ENCODE measurements at regions not wholly inside any gene's neighbourhood (a gene's known extent, or its start where the extent isn't known, plus 50 kb on each side); places are given as distances from the start of the nearest gene placed in this dataset.

DNA sequence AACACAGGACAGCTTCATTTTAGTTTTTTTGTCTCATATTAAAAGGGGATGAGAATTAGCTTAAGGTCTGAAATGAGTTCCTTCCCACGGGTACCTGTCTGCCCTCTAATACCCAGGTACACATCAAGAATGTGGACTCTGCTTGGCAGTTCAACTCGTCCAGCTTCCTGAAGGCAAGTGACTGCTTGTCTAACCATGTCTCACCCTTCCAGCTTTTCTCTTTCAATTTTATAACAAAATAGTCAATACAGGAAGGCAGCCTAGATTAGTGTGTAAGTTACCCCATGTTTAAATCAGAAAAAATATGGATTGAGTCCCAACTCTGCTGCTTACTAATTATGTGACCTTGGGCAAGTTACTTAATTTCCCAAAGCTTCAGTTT is 50.5 kb upstream of the C5orf46 start:
- intact Hi-C loops (cut with micrococcal nuclease) (no loop called here), dilution Hi-C loops (cut with MboI; ENCODE audit: extremely low pct_ligation_motif_present, low sequenced_read_pairs) (no loop called here)
- no peak for DNase-seq (ENCODE audit: low read depth, low spot score)
- ChIA-PET CTCF (interaction anchor here (1.2 to 1.8 kb wide), 5 partner anchors 10 to 774 kb away, joined by 3 to 12 read pairs (median 6); no protein-coding TSS in a partner anchor), POLR2A (no interaction called here)
- Histone ChIP-seq H3K36me3 (ENCODE audit: control insufficient read depth in 2 of 2, extremely low read depth in 1 of 2, insufficient read depth in 2 of 2, low read length in 2 of 2) (no peaks in the 10 kb centered on the region), H4K20me1 (replicated peaks; ENCODE audit: control insufficient read depth, extremely low read depth, insufficient read depth, low read length) (no peaks in the 10 kb centered on the region), H3K4me2 (ENCODE audit: insufficient read depth, low read length) (no peak overlapping the region), H2AFZ (ENCODE audit: low read depth, low read length) (no peak overlapping the region), H3K9me1 (replicated peaks; ENCODE audit: control insufficient read depth, extremely low read depth, insufficient read depth, low read length) (no peaks in the 10 kb centered on the region), H3K27me3 (ENCODE audit: control insufficient read depth in 2 of 2, insufficient read depth in 2 of 2, low read length in 2 of 2) (no peaks in the 10 kb centered on the region), H3K9me3 (replicated peaks; ENCODE audit: control insufficient read depth, insufficient read depth, low read length) (no peaks in the 10 kb centered on the region), H3K27ac (ENCODE audit: insufficient read depth, low read depth, low read length) (no peak overlapping the region), H3K79me2 (ENCODE audit: control insufficient read depth, insufficient read depth, low read length) (no peaks in the 10 kb centered on the region), H3K9ac (replicated peaks; ENCODE audit: extremely low read depth, insufficient read depth, low read length) (no peak overlapping the region), H3K4me3 (replicated peaks in 1 of 3; ENCODE audit: insufficient read depth in 1 of 3, low read depth in 1 of 3, low read length in 3 of 3) (no peak overlapping the region), H3K4me1 (ENCODE audit: control insufficient read depth, extremely low read depth, insufficient read depth, low read length) (no peaks in the 10 kb centered on the region)
- TF ChIP-seq, protein P1, sequence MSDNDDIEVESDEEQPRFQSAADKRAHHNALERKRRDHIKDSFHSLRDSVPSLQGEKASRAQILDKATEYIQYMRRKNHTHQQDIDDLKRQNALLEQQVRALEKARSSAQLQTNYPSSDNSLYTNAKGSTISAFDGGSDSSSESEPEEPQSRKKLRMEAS (IDR thresholded peaks at IDR 0.05; ENCODE audit: insufficient read depth, insufficient read length), result no peak
- TF ChIP-seq, protein P2, sequence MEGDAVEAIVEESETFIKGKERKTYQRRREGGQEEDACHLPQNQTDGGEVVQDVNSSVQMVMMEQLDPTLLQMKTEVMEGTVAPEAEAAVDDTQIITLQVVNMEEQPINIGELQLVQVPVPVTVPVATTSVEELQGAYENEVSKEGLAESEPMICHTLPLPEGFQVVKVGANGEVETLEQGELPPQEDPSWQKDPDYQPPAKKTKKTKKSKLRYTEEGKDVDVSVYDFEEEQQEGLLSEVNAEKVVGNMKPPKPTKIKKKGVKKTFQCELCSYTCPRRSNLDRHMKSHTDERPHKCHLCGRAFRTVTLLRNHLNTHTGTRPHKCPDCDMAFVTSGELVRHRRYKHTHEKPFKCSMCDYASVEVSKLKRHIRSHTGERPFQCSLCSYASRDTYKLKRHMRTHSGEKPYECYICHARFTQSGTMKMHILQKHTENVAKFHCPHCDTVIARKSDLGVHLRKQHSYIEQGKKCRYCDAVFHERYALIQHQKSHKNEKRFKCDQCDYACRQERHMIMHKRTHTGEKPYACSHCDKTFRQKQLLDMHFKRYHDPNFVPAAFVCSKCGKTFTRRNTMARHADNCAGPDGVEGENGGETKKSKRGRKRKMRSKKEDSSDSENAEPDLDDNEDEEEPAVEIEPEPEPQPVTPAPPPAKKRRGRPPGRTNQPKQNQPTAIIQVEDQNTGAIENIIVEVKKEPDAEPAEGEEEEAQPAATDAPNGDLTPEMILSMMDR (IDR thresholded peaks at IDR 0.05; ENCODE audit: extremely low read depth in 1 of 2, insufficient read depth in 1 of 2, low read depth in 1 of 2, low read length in 2 of 2), result no peak
- TF ChIP-seq POLR2A (IDR thresholded peaks at IDR 0.05; ENCODE audit: low read depth, low read length) (no peak), JUN (IDR thresholded peaks at IDR 0.05; ENCODE audit: borderline replicate concordance, insufficient read depth, insufficient read length, low read depth) (no peak), FOS (IDR thresholded peaks at IDR 0.05; ENCODE audit: borderline replicate concordance, insufficient read depth, low read length) (no peak), MYC (IDR thresholded peaks at IDR 0.05; ENCODE audit: low read depth, low read length) (no peak)
- no TSS peak for BruUV-seq (replicated peaks)
- FAIRE-seq, result no peak

Measured in endothelial cell of umbilical vein (primary cell).